SK-N-SH treated with all-trans-retinoic acid at 6 μM for 48 hours (cell line): ENCODE measurements at regions not wholly inside any gene's neighbourhood (a gene's known extent, or its start where the extent isn't known, plus 50 kb on each side); places are given as distances from the start of the nearest gene placed in this dataset.

Experiments used
- ATAC-seq: fragments of 200-7000 bp; cut with Tn5 transposase; 3 replicates; pipeline ENCODE4 v1.9.1; 2020; ENCODE audit warnings: mild to moderate bottlenecking, moderate library complexity
- ARNTL ChIP-seq: fragments of 450-650 bp; formaldehyde crosslinking; IDR thresholded peaks from 2 replicates; pipeline ENCODE4 v1.5.0; 2020; ENCODE audit warnings: low read depth, mild to moderate bottlenecking, moderate library complexity, borderline replicate concordance
- BACH2 ChIP-seq: fragments of 250-450 bp; sonication (Bioruptor Pico); IDR thresholded peaks from 2 replicates; pipeline ENCODE4 v1.9.0; 2021; ENCODE audit warnings: mild to moderate bottlenecking, borderline replicate concordance
- CSDC2 ChIP-seq: fragments of 250-450 bp; sonication (Bioruptor Pico); IDR thresholded peaks from 2 replicates; pipeline ENCODE4 v1.5.0; 2020; ENCODE audit warnings: mild to moderate bottlenecking, moderate library complexity
- ESRRG ChIP-seq: fragments of 250-450 bp; sonication (Bioruptor Pico); IDR thresholded peaks from 2 replicates; pipeline ENCODE4 v1.6.1; 2021; ENCODE audit warnings: mild to moderate bottlenecking
- GLIS3 ChIP-seq: fragments of 250-450 bp; sonication (Bioruptor Pico); IDR thresholded peaks from 2 replicates; pipeline ENCODE4 v1.5.0; 2020; ENCODE audit warnings: mild to moderate bottlenecking, moderate library complexity
- ISL1 ChIP-seq: fragments of 250-450 bp; sonication (Bioruptor Pico); IDR thresholded peaks from 2 replicates; pipeline ENCODE4 v2.1.2; 2022; ENCODE audit warnings: mild to moderate bottlenecking, moderate library complexity
- OSR1 ChIP-seq: fragments of 250-450 bp; sonication (Bioruptor Pico); IDR thresholded peaks from 2 replicates; pipeline ENCODE4 v1.8.0; 2022; ENCODE audit warnings: moderate library complexity, mild to moderate bottlenecking, inconsistent platforms
- PPARA ChIP-seq: fragments of 250-450 bp; sonication (Bioruptor Pico); IDR thresholded peaks from 2 replicates; pipeline ENCODE4 v1.5.0; 2020; ENCODE audit warnings: mild to moderate bottlenecking, borderline replicate concordance
- RARB ChIP-seq: fragments of 250-450 bp; sonication (Bioruptor Pico); IDR thresholded peaks from 2 replicates; pipeline ENCODE4 v1.8.0; 2021; ENCODE audit warnings: mild to moderate bottlenecking, moderate library complexity
- SNAI2 ChIP-seq: fragments of 250-450 bp; sonication (Bioruptor Pico); IDR thresholded peaks from 2 replicates; pipeline ENCODE4 v1.5.0; 2020; ENCODE audit warnings: mild to moderate bottlenecking, moderate library complexity
- TCF4 ChIP-seq: fragments of 250-450 bp; sonication (Bioruptor Pico); IDR thresholded peaks from 2 replicates; pipeline ENCODE4 v1.8.0; 2021; ENCODE audit warnings: mild to moderate bottlenecking, moderate library complexity, borderline replicate concordance
- TOX ChIP-seq: fragments of 250-450 bp; sonication (Bioruptor Pico); IDR thresholded peaks from 2 replicates; pipeline ENCODE4 v1.8.0; 2021; ENCODE audit warnings: mild to moderate bottlenecking, moderate library complexity, borderline replicate concordance
- TSHZ2 ChIP-seq: fragments of 250-450 bp; sonication (Bioruptor Pico); IDR thresholded peaks from 2 replicates; pipeline ENCODE4 v1.5.0; 2020; ENCODE audit warnings: mild to moderate bottlenecking, moderate library complexity
- ZFP3 ChIP-seq: fragments of 250-450 bp; sonication (Bioruptor Pico); IDR thresholded peaks from 2 replicates; pipeline ENCODE4 v1.5.0; 2020; ENCODE audit warnings: mild to moderate bottlenecking, moderate library complexity
- ZFP30 ChIP-seq: fragments of 450-650 bp; formaldehyde crosslinking; IDR thresholded peaks from 2 replicates; pipeline ENCODE4 v1.5.0; 2022; ENCODE audit warnings: mild to moderate bottlenecking, moderate library complexity
- ZNF70 ChIP-seq: fragments of 450-650 bp; formaldehyde crosslinking; IDR thresholded peaks from 2 replicates; pipeline ENCODE4 v1.5.0; 2020; ENCODE audit warnings: mild to moderate bottlenecking, moderate library complexity
- ZNF8 ChIP-seq: fragments of 450-650 bp; formaldehyde crosslinking; IDR thresholded peaks from 2 replicates; pipeline ENCODE4 v1.5.0; 2020; ENCODE audit warnings: mild to moderate bottlenecking, moderate library complexity
- TF ChIP-seq, protein P1 (sequence below): fragments of 250-450 bp; sonication (Bioruptor Pico); IDR thresholded peaks from 2 replicates; pipeline ENCODE4 v1.8.0; 2020; ENCODE audit warnings: mild to moderate bottlenecking, moderate library complexity, borderline replicate concordance
- TF ChIP-seq, protein P2 (sequence below): fragments of 250-450 bp; sonication (Bioruptor Pico); IDR thresholded peaks from 2 replicates; pipeline ENCODE4 v1.8.0; 2021; ENCODE audit warnings: low read depth, mild to moderate bottlenecking, moderate library complexity, borderline replicate concordance

- ATAC-seq, result no peak
- no peak for TF ChIP-seq OSR1 (CRISPR knock-in tag)
- TF ChIP-seq ZNF8, result no peak
- no peak for TF ChIP-seq ESRRG
- no peak for TF ChIP-seq ZFP3 (CRISPR knock-in tag)
- TF ChIP-seq TSHZ2 (CRISPR knock-in tag), result no peak
- no peak for TF ChIP-seq CSDC2 (CRISPR knock-in tag)
- TF ChIP-seq PPARA (CRISPR knock-in tag), result no peak
- TF ChIP-seq ARNTL, result no peak
- no peak for TF ChIP-seq TOX (CRISPR knock-in tag)
- TF ChIP-seq ZNF70 (CRISPR knock-in tag), result no peak
- TF ChIP-seq TCF4 (CRISPR knock-in tag), result no peak
- no peak for TF ChIP-seq ZFP30 (CRISPR knock-in tag)
Observed at GRCh38 chrX:46330513-46330912, 214.7 kb downstream of the ZNF674 start.

GRCh38 chrX:46328133-46328532, 217.1 kb downstream of the ZNF674 start:
- no peak for ATAC-seq
- TF ChIP-seq CSDC2 (CRISPR knock-in tag) (0 out of 2 replicates have a peak, but pooled peaks have one; percentile 50), OSR1 (CRISPR knock-in tag) (no peak)
- TF ChIP-seq, protein P1, sequence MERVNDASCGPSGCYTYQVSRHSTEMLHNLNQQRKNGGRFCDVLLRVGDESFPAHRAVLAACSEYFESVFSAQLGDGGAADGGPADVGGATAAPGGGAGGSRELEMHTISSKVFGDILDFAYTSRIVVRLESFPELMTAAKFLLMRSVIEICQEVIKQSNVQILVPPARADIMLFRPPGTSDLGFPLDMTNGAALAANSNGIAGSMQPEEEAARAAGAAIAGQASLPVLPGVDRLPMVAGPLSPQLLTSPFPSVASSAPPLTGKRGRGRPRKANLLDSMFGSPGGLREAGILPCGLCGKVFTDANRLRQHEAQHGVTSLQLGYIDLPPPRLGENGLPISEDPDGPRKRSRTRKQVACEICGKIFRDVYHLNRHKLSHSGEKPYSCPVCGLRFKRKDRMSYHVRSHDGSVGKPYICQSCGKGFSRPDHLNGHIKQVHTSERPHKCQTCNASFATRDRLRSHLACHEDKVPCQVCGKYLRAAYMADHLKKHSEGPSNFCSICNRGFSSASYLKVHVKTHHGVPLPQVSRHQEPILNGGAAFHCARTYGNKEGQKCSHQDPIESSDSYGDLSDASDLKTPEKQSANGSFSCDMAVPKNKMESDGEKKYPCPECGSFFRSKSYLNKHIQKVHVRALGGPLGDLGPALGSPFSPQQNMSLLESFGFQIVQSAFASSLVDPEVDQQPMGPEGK (CRISPR knock-in tag), result no peak

GRCh38 chrX:46327566-46328115, 217.6 kb downstream of the ZNF674 start:
- TF ChIP-seq ZFP3 (CRISPR knock-in tag) (no peak), ISL1 (peak; percentile 38; the same call in 1 of the 2 replicates), ZNF8 (no peak)
- ATAC-seq, result peak; percentile 72

DNA sequence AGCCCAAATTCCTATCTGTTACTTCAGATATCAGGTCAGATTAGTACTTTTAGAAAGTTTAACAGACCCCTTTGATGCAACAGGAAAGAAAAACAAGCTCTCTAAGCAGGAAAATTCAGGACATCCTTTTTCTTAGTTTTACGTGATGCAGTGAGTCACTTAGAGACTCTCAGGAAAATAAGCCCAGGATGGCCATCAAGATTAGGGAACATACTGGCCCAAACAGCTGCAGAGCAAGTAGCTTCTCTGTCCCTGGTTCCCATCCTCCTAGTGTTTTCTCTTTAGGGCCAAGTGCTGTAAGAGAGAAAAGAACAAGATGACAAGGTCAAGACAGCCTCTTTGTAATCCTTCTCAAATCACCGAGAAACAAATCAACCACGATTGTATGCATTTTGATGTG, 219.1 kb downstream of the ZNF674 start:
- peak; percentile 18 for ATAC-seq
- TF ChIP-seq ARNTL, result no peak
- no peak for TF ChIP-seq BACH2 (CRISPR knock-in tag)
- TF ChIP-seq OSR1 (CRISPR knock-in tag), result no peak
- TF ChIP-seq CSDC2 (CRISPR knock-in tag), result no peak
- no peak for TF ChIP-seq ISL1
- TF ChIP-seq, protein P2, sequence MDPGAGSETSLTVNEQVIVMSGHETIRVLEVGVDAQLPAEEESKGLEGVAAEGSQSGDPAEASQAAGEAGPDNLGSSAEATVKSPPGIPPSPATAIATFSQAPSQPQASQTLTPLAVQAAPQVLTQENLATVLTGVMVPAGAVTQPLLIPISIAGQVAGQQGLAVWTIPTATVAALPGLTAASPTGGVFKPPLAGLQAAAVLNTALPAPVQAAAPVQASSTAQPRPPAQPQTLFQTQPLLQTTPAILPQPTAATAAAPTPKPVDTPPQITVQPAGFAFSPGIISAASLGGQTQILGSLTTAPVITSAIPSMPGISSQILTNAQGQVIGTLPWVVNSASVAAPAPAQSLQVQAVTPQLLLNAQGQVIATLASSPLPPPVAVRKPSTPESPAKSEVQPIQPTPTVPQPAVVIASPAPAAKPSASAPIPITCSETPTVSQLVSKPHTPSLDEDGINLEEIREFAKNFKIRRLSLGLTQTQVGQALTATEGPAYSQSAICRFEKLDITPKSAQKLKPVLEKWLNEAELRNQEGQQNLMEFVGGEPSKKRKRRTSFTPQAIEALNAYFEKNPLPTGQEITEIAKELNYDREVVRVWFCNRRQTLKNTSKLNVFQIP (CRISPR knock-in tag), result no peak
- TF ChIP-seq GLIS3 (CRISPR knock-in tag), result no peak
- TF ChIP-seq, protein P1 (CRISPR knock-in tag), result no peak
- TF ChIP-seq RARB, result no peak
- TF ChIP-seq TSHZ2 (CRISPR knock-in tag), result no peak
- TF ChIP-seq SNAI2 (CRISPR knock-in tag), result no peak
- no peak for TF ChIP-seq TOX (CRISPR knock-in tag)
- no peak for TF ChIP-seq ZNF70 (CRISPR knock-in tag)
- TF ChIP-seq ZFP3 (CRISPR knock-in tag), result no peak
- TF ChIP-seq ESRRG, result no peak
- TF ChIP-seq, all 23 proteins: peak for 0
